CD4-positive, alpha-beta T cell treated with Interleukin-2 at 100 ng/mL for 4 hours (primary cell): ENCODE measurements at regions not wholly inside any gene's neighbourhood (a gene's known extent, or its start where the extent isn't known, plus 50 kb on each side); places are given as distances from the start of the nearest gene placed in this dataset.

ENCODE experiments used
- DNase-seq: peaks from one replicate; pipeline ENCODE4 v3.0.0-alpha.2; 2020; ENCODE audit warnings: low spot score

DNA sequence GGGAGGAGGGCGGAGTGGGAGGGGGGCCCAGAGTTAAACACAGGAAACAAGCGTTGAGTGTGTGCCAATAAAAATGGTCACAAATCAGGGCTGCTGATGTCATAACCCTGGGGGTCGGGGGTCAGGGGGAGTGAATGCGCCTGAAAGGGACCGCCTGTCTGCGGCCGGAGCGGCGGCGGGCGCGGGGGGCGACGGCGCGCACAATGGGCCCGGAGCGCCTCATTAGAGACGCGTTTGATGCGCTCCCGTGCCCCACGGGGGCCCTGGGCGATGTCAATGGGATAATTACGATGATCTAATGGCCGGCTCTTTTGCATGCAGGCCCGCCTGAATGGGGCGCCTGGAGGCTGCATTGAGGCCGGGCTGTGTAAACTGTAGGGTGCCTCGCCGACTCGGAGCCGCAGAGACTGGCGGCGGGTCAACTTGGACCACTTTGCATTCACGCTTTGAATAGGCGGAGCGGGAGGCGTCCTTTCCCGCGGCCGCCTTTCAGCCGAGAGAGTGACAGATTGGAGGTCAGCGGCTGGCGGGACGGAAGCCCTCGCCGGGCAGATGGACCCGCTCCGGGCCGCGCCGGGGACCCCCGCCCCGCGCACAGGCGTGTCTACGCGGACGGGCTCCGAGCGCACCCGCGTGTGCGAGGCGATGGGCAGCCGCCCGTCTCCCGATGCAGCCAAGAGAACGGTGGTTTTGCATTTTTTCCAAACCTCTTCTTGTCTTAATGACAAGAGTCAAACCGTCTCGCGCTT is 296.1 kb downstream of the TFAP2C start:
- DNase-seq: no peak

GRCh38 chr20:56925831-56926170 is 296.7 kb downstream of the TFAP2C start:
- DNase-seq: no peak

GRCh38 chr20:56926501-56926900 is 297.4 kb downstream of the TFAP2C start:
- DNase-seq: no peak

GRCh38 chr20:56927127-56927526 is 298.0 kb downstream of the TFAP2C start:
- DNase-seq: no peak

GRCh38 chr20:56928007-56928406 is 298.9 kb downstream of the TFAP2C start:
- DNase-seq: no peak

GRCh38 chr20:56929606-56930005 is 300.5 kb downstream of the TFAP2C start:
- DNase-seq: no peak

GRCh38 chr20:56930876-56931275 is 301.8 kb downstream of the TFAP2C start:
- DNase-seq: no peak

DNA sequence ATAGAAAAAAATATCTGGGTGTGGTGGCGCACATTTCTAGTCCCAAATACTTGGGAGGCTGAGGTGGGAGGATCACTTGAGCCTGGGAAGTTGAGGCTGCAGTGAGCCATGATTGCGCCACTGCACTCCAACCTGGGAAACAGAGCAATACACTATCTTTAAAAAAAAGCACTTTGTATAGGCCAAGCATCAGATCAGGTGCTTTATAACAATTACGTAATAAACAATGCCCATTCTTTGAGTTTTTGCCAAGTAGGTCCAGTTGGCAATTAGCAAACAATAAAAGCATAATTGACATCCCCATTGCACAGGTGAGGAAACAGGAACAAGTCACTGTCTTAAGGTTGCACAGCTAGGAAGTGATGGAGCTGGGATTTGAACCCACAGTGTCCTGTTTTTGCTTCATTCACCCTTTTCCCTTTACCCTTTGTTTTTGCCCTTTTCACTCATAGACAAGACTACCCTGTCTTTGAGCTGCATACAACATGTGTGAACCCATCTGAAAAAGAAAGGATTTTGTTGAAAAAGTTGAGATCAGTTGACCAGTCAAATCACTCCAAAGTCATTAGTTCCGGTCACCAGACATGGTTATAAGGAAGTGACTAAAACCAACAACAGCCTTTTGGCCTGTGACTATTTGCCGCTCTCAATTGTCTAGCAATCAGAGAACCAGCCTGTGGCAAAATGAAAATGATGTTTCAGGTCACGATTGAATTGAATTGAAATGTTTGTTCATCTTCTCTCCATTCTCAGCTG is 303.6 kb downstream of the TFAP2C start:
- no peak for DNase-seq

- DNase-seq: no peak
Measured at GRCh38 chr20:56933331-56933698, 304.2 kb downstream of the TFAP2C start.

- DNase-seq: no peak
Measured at GRCh38 chr20:56934888-56935287, 305.8 kb downstream of the TFAP2C start.

GRCh38 chr20:56940466-56940865 is 311.4 kb downstream of the TFAP2C start:
- no peak for DNase-seq

GRCh38 chr20:56941101-56941686 is 312.1 kb downstream of the TFAP2C start:
- no peak for DNase-seq

- no peak for DNase-seq
Measured at GRCh38 chr20:56943946-56944945, 315.1 kb downstream of the TFAP2C start.

DNA sequence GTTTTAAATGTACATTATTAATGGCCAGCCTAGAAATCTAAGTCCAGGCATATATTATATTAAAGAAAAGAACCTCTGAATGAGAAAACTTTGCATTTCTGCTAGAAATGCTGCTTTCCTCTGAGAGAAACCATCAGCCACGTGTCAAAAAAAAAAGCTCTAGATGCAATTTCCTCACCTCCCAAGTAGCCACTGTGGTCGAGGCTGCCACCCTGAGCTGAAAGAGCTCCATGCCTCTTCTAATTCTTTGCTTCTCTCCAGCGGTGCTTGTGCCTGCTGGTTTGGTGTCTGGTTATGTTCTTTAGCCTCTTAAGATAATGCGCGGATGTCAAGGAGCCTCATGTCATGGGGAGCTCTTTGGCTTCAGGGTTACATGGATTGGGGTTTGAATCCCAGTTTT is 316.0 kb downstream of the TFAP2C start:
- DNase-seq: no peak

- no peak for DNase-seq
Measured at GRCh38 chr20:56945901-56946300, 316.8 kb downstream of the TFAP2C start.

GRCh38 chr20:56949318-56949717 is 317.1 kb downstream of the BMP7 start:
- no peak for DNase-seq

GRCh38 chr20:56952258-56953047 is 314.0 kb downstream of the BMP7 start:
- DNase-seq: no peak

GRCh38 chr20:56953048-56953586 is 313.3 kb downstream of the BMP7 start:
- DNase-seq: no peak

DNA sequence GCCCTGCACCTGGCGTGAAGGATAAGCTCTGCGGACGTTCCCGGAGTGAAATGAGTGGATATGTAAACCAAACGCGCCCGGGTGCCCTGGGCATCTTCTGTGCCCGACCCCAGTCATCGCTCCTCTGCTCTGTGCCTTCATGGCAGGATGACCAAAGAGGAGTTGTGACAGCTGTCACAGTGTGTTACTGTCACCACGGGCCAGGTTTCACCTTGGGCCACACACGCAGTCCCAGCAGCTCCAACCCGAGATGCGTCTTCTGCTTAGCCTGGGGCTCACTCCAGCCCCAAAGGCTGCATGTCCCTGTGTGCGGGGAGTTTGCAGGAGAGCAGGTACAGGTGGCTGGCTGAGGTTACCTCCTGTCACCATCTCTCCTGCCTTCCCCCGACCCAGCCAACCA is 311.6 kb downstream of the BMP7 start:
- no peak for DNase-seq

DNA sequence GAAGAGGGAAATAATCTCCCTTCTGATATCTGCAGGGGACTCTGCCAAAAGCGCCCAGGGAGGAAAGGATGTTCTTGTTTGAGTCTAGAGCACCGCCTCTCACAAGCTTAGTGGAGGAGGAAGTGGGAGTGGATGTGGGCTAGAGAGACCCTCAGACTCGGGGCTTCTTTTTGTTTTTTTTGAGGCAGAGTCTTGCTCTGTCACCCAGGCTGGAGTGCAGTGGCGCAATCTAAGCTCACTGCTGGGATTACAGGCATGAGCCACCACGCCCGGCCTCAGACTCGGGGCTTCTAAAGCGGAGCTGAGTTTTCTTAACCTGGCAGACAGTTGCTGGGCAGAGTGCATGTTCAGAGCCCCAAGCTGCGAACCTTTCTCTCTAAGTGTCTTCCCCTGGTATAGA is 310.8 kb downstream of the BMP7 start:
- DNase-seq: no peak

- no peak for DNase-seq
Measured at GRCh38 chr20:56956534-56956933, 309.9 kb downstream of the BMP7 start.
